Putamen (tissue), 1 donor: ENCODE measurements at regions not wholly inside any gene's neighbourhood (a gene's known extent, or its start where the extent isn't known, plus 50 kb on each side); places are given as distances from the start of the nearest gene placed in this dataset.
"Not testable (repeated sequence)": the region's sequence is repeated elsewhere in the genome, so short reads cannot be mapped to it uniquely, and the experiment has no call there.

ENCODE experiments used
- DNase-seq: peaks from one replicate; pipeline ENCODE4 v3.0.0-alpha.2; 2016; ENCODE audit warnings: low spot score

GRCh38 chr4:66555301-66555700 lies 885.0 kb upstream of the EPHA5 start:
- no peak for DNase-seq

DNA sequence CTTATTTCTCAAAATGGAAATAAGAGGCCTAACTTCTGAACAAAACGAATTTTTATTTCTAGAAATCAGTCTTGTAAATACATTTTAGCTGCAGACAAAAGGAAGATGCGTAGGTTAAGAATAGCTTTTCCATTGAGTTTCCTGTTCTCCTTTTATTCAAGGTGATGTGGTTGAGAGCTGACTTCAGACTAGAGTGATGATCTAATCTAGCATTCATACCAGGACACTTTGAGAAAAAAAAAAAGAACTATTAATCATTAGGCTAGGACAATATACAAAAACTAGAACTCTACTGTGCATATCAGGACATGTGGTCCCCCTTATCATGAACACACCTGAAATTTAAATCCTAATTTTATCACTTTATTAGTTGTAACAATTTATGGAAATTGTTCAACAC lies 884.5 kb upstream of the EPHA5 start:
- no peak for DNase-seq

GRCh38 chr4:66545301-66545700 lies 875.0 kb upstream of the EPHA5 start:
- DNase-seq, result not testable (repeated sequence)

GRCh38 chr4:66544281-66544680 lies 874.0 kb upstream of the EPHA5 start:
- DNase-seq, result no peak

GRCh38 chr4:66539745-66540144 lies 869.5 kb upstream of the EPHA5 start:
- no peak for DNase-seq

DNA sequence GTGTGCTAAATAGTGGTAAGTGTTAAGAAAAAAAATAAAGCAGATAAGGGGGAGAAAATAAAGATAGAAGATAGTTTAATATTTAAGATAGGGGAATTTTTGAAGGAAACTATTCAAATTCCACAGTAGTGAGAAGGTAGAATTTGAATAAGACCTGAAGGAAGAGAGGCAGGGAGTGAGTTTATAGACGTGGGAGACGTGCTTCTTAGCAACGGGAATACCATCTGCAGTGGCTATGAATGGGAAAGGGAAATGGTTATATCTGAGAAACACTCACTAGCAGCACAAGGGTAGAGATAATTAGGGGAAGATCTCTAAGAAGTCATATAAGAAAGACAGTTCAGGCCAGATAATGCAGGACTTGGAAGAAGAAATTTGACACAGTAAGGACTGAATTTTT lies 854.5 kb upstream of the EPHA5 start:
- DNase-seq, result no peak

GRCh38 chr4:66522244-66522643 lies 852.0 kb upstream of the EPHA5 start:
- no peak for DNase-seq

- DNase-seq, result no peak
These were observed 846.7 kb upstream of the EPHA5 start for GRCh38 chr4:66516940-66517339.

DNA sequence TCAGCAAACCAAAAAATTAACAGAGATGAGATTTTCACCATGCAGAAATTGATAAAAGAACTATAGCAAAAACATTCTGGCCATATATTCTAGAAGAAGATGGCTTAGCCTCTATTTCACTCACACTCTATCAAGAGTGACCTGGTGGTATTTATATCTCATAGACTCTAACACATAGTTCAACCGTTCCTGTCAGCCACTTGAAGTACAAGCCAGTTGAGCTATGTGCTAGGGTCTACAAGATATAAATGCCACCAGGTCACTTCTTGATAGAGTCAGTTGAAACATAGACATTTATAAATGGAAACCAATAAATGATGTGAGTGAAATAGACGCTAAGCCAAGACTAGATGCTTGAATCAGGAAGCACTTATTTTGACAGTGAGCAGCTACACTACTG lies 836.7 kb upstream of the EPHA5 start:
- DNase-seq, result no peak

DNA sequence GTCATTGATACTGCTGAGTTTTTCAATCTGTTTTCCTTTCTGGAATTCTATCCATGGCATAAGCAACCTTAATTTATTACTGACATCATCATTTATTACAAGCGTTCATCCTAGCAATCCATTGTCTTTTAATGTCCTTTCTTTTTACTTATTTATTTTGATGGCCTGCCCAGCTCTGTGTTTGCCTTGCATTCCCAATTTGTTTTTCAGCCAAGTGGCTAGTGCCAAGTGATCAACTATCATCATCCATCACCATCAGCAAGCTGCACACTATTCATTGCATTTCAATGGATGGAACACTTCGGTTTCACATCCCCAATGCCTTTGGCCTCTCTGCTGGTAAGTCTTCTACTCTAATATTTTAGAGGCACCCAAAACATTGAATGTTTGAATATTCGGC lies 831.7 kb upstream of the EPHA5 start:
- DNase-seq, result no peak

- no peak for DNase-seq
These were observed 820.4 kb upstream of the EPHA5 start for GRCh38 chr4:66490729-66491128.

DNA sequence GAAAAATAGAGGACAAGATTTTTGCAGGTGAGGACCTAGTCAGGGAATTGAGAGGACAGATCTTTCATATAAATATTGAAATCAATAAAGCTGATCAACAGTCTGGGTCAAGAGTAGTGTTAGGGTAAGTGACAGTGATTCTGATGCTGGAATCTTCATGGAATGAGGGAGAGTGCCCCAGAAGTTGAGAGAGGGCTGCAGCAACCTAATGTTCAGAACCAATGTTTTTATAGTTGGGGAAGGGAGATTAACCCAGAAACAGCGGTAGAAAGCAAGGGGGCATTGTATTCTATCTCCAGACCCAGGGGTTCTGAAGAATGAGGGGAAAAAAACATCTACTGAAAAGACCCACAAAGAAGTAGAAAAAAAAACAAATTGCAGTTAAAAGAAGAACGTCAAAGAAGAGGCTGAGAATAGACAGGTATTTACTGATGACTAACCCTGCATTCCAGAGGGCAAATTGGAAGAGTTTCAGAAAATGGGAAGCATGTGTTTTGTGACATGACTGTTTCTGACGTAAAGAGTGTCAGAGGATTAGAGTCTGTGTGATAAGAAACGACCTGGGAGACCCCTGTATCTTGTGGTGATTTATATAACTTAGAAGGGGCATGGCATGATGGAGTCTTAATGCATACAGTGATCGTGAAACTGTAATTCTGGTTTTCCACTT lies 819.6 kb upstream of the EPHA5 start:
- DNase-seq, result no peak

DNA sequence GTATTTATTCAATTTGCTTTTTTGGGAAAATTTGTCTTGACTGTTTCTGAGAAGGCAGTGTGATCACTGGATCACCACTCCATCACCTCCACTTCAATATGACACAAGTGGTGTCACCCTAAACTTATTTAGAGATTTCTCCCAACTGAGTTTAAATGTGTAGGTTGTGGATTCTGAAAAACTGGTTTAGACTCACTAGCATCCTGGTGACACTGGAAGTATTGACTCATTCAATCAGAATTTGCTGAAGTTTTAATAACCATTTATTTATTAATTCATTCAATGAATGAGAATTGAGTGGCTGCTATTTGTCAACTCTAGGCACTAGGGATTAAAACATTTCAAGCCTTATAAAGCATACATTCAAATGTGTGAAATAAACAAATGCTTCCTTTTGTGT lies 819.1 kb upstream of the EPHA5 start:
- DNase-seq, result no peak

DNA sequence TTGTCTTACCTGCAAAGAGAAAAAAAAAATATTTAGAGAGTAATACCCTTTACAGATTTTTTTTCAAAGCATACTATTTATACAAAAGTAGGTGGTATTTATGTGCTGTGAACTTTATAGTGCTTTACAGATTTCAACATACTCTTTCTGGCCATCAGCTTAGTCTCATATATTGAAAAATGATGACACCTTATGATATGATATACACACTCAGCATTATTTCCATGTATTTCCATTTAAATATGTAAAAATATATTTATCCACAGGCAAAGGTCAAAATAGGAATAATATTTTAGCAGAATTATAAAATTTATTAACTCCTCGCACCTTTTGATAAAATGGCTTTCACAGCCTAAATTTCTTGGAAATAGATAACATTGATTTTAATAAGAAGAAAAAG lies 815.8 kb upstream of the EPHA5 start:
- no peak for DNase-seq

GRCh38 chr4:66482186-66482585 lies 811.9 kb upstream of the EPHA5 start:
- no peak for DNase-seq

GRCh38 chr4:66475596-66475995 lies 805.3 kb upstream of the EPHA5 start:
- DNase-seq, result no peak

DNA sequence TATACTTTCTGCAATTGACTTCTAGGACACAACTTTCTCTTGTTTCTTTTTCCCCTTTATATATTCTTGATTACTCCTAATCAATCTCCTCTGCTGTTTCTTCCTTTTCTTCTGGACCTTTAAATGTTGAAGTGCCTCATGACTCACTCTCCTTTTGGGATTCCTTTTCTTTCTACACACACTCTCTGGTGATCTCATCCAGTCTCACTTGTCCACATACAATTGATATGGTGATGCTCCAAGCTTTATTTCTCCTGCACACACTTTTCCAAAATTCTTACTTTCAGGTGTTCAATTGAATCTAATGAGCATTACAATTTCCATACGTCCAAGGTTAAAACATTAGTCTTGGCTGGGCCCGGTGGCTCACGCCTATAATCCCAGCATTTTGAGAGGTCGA lies 794.8 kb upstream of the EPHA5 start:
- no peak for DNase-seq

DNA sequence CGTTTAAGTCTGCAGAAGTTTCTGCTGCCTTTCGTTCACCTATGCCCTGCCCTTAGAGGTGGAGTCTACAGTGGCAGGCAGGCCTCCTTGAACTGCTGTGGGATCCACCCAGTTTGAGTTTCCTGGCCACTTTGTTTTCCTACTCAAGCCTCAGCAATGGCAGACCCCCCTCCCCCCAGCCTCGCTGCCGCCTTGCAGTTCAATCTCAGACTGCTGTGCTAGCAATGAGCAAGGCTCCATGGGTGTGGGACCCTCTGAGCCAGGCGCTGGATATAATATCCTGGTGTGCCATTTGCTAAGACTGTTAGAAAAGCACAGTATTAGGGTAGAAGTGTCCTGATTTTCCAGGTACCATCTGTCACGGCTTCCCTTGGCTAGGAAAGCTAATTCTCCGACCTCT lies 792.6 kb upstream of the EPHA5 start:
- DNase-seq, result not testable (repeated sequence)

DNA sequence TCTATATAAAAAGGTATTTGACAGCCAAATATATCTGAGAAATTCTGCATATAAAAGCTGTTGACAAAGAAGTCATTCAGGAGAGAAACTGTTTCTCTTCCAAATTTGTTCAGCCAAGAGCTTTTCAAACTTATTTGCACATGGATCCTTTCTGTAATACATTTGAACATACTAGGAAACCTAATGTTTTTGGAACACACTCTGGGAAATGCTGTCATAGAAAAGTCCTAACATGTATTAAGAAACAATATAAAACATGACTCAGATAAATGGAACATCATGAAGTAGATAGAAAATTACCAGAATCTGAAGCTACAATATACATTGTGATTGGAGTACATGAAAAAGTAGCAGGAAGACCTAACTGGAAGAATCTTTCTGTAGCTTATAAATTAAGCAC lies 781.5 kb upstream of the EPHA5 start:
- no peak for DNase-seq

DNA sequence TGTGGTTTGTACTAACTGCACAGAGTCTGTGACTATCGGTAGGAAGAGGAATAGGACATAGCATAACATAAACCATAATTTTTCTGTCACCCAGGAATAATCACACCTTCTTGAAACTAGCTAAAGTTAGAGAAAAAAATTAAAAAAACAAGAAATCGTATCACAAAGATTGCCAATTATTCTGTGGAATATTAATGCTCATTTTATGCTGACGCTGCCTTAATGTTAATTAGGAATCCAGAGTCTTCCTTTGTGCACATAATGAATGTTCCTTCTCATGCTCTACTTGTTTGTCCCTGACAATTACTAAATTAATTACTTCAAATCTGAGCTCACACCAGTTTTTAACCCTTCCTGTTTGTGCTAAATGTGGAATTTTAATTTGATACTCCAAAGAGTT lies 772.7 kb upstream of the EPHA5 start:
- DNase-seq, result no peak

DNA sequence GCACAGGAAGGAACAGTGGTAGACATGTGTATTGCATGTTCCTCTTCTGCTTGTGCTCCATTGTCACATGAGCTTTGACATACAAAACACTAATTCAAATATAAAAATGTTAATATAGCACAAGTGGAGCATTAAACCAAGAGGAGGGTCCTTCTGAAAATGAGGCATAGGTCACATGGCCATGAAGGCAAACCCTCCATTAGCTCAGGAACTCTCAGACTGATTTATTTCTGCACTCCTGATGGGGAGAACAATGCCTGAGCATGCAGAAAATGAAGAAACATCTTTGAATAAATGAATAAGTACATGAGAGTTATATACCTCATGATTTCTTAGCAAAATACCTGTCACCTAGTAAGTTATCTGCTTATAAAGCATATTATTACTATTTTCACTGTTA lies 769.2 kb upstream of the EPHA5 start:
- DNase-seq, result no peak

DNA sequence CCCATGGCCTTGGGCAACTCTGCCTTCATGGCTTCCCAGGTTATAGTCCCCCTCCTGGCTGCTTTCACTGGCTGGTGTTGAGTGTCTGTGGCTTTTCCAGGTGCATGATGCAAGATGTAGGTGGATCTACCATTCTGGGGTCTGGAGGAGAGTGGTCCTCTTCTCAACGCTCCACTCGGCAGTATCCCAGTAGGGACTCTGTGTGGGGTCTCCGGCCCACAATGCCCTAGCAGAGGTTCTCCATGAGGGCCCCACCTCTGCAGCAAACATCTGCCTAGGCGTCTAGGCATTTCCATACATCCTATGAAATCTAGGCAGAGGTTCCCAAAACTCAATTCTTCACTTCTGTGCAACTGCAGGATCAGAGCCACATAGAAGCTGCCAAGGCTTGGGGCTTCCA lies 763.4 kb upstream of the EPHA5 start:
- DNase-seq, result no peak

DNA sequence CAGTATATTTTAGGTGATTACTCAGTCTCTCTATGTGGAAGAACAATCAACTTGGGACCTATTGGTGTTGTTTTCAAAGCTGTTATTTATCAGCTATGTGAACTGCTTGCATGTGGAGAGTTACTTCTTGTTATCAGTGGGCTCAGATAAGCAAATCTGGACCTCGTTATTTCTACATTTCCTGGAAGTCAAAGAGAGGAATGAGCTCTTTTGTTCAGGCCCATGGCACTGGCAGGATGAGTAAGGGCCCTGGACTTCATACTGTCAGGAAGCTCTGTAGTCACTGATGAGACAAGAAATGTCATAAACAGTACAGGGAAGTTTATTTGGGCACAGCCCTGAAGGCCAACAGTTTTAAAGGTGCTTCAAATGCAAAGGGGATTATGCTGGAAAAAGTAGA lies 760.6 kb upstream of the EPHA5 start:
- no peak for DNase-seq

GRCh38 chr4:66429276-66429675 lies 759.0 kb upstream of the EPHA5 start:
- no peak for DNase-seq

DNA sequence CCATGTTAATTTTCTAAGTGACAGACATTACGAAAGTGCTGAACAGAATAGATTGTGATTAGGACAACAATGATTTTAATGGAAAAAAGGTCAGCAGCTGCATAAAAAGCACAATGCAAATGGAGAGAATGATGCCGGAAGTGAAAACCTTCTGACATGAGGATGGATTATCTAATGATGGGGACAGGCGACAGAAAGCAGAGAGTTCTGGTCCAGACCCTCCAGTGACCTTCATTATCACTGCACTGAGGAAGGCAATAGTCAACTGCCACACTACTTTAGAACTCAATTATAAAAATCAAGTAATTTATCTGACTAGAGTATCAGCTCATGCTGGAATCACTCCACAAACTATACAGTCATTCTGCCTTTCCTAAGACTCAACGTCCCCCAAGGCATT lies 746.1 kb upstream of the EPHA5 start:
- no peak for DNase-seq
